Lung (tissue), 11 donors: ENCODE measurements at regions not wholly inside any gene's neighbourhood (a gene's known extent, or its start where the extent isn't known, plus 50 kb on each side); places are given as distances from the start of the nearest gene placed in this dataset.

ENCODE experiments used
- ATAC-seq: fragments of 200-7000 bp; cut with Tn5 transposase; one replicate; pipeline ENCODE4 v1.9.1; 2020; ENCODE audit warnings: moderate number of reproducible peaks; ENCODE audit not compliant: insufficient read depth, low FRiP score
- DNase-seq, 3 donors: peaks; one replicate each; pipeline ENCODE4 v3.0.0-alpha.2; 2013 to 2017
- H3K27ac ChIP-seq, 2 donors: one replicate each; pipeline ENCODE4 v1.5.1; 2013; ENCODE audit warnings: mild to moderate bottlenecking in 2 of 2, moderate library complexity in 2 of 2, control low read depth in 1 of 2, inconsistent platforms in 1 of 2, low read depth in 1 of 2, low read length in 1 of 2
- H3K27me3 ChIP-seq, 3 donors: one replicate each; pipeline ENCODE4 v1.5.1; 2013; ENCODE audit warnings: low read length in 2 of 3; ENCODE audit not compliant: control insufficient read depth in 3 of 3, insufficient read depth in 3 of 3
- H3K36me3 ChIP-seq, 4 donors: one replicate each; pipeline ENCODE4 v1.5.1; 2013; ENCODE audit warnings: low read length in 4 of 4, mild to moderate bottlenecking in 1 of 4, moderate library complexity in 1 of 4; ENCODE audit not compliant: control insufficient read depth in 4 of 4, insufficient read depth in 4 of 4
- H3K4me1 ChIP-seq, 5 donors: one replicate each; pipeline ENCODE4 v1.5.1; 2013; ENCODE audit warnings: low read length in 5 of 5, mild to moderate bottlenecking in 2 of 5, moderate library complexity in 1 of 5; ENCODE audit not compliant: control insufficient read depth in 5 of 5, insufficient read depth in 5 of 5
- H3K4me3 ChIP-seq: one replicate; pipeline ENCODE4 v1.5.1; 2013; ENCODE audit warnings: mild to moderate bottlenecking, control low read depth, moderate library complexity
- H3K9ac ChIP-seq, 2 donors: one replicate each; pipeline ENCODE4 v1.5.1; 2013; ENCODE audit warnings: low read length in 2 of 2, control low read depth in 1 of 2; ENCODE audit not compliant: insufficient read depth in 1 of 2
- H3K9me3 ChIP-seq, 4 donors: one replicate each; pipeline ENCODE4 v1.5.1; 2013; ENCODE audit warnings: low read length in 3 of 4, mild to moderate bottlenecking in 1 of 4, moderate library complexity in 1 of 4; ENCODE audit not compliant: control insufficient read depth in 4 of 4, insufficient read depth in 3 of 4
- CTCF ChIP-seq: IDR thresholded peaks from 2 replicates; pipeline ENCODE4 v1.5.1; 2012; ENCODE audit warnings: mild to moderate bottlenecking; ENCODE audit errors: control extremely low read depth, extremely low read depth
- WGBS, 2 donors: extraction: QIAGEN DNeasy Blood & Tissue Kit; methylation state at CpG; one replicate each; pipeline ENCODE4 v1.1.7; 2013; 5-methylcytosine and 5-hydroxymethylcytosine counted together
- donor health status: control.
- donor health status: control.
- donor health status: Bipolar disorder and iron deficiency.
- donor health status: healthy.
- donor health status: DM: yes; HTN: yes; CAD: no.

GRCh38 chr7:69036301-69036700 is 562.0 kb upstream of the AUTS2 start:
- TF ChIP-seq CTCF, result no peak
- 79 to 91% methylated on average over 7 of the region's 7 CpGs for WGBS, 2 donors
- no peak overlapping the region for H3K9ac ChIP-seq
- no peak overlapping the region for H3K27ac ChIP-seq
- no peak overlapping the region for H3K4me3 ChIP-seq
- H3K4me1 ChIP-seq, result no peaks in the 10 kb centered on the region
- H3K9me3 ChIP-seq, result peaks cover 0 to 3% (median 0%) of the 10 kb centered on the region in 4 donors
- no peak for DNase-seq
- no peaks in the 10 kb centered on the region for H3K27me3 ChIP-seq
- no peaks in the 10 kb centered on the region for H3K36me3 ChIP-seq
- no peak for ATAC-seq

GRCh38 chr7:69038915-69039314 is 559.4 kb upstream of the AUTS2 start:
- no peak for DNase-seq
- ATAC-seq, result no peak
- H3K4me3 ChIP-seq, result no peak overlapping the region
- H3K27me3 ChIP-seq, result no peaks in the 10 kb centered on the region
- H3K9me3 ChIP-seq, result peaks cover 0 to 8% (median 3%) of the 10 kb centered on the region in 4 donors
- 85 to 88% methylated on average over 1 of the region's 1 CpG for WGBS, 2 donors
- no peaks in the 10 kb centered on the region for H3K4me1 ChIP-seq
- H3K27ac ChIP-seq, result no peak overlapping the region
- no peaks in the 10 kb centered on the region for H3K36me3 ChIP-seq
- no peak overlapping the region for H3K9ac ChIP-seq
- TF ChIP-seq CTCF, result no peak

GRCh38 chr7:69042138-69042537 is 556.1 kb upstream of the AUTS2 start:
- H3K27ac ChIP-seq, result no peak overlapping the region
- peaks cover 0 to 9% (median 4%) of the 10 kb centered on the region in 4 donors for H3K9me3 ChIP-seq
- no peak overlapping the region for H3K4me3 ChIP-seq
- no peaks in the 10 kb centered on the region for H3K27me3 ChIP-seq
- H3K9ac ChIP-seq, result no peak overlapping the region
- whole genome bisulfite sequencing, 2 donors, result 86% methylated on average over 2 of the region's 2 CpGs
- no peaks in the 10 kb centered on the region for H3K4me1 ChIP-seq
- H3K36me3 ChIP-seq, result no peaks in the 10 kb centered on the region
- DNase-seq (no peak), ATAC-seq (no peak)
- TF ChIP-seq CTCF, result no peak

GRCh38 chr7:69047151-69047754 is 551.0 kb upstream of the AUTS2 start:
- DNase-seq, result no peak

More at GRCh38 chr7:69047151-69047754, 551.0 kb upstream of the AUTS2 start:
- no peak overlapping the region for H3K27ac ChIP-seq
- ATAC-seq, result no peak
- no peak overlapping the region for H3K9ac ChIP-seq
- no peaks in the 10 kb centered on the region for H3K36me3 ChIP-seq
- TF ChIP-seq CTCF, result no peak
- 49 to 55% methylated on average over 6 of the region's 6 CpGs for WGBS, 2 donors
- H3K27me3 ChIP-seq, result no peaks in the 10 kb centered on the region
- no peaks in the 10 kb centered on the region for H3K4me1 ChIP-seq
- peaks cover 0 to 7% (median 2%) of the 10 kb centered on the region in 4 donors for H3K9me3 ChIP-seq
- H3K4me3 ChIP-seq, result no peak overlapping the region
